ENCODE measurements at regions not wholly inside any gene's neighbourhood (a gene's known extent, or its start where the extent isn't known, plus 50 kb on each side); places are given as distances from the start of the nearest gene placed in this dataset.

DNA sequence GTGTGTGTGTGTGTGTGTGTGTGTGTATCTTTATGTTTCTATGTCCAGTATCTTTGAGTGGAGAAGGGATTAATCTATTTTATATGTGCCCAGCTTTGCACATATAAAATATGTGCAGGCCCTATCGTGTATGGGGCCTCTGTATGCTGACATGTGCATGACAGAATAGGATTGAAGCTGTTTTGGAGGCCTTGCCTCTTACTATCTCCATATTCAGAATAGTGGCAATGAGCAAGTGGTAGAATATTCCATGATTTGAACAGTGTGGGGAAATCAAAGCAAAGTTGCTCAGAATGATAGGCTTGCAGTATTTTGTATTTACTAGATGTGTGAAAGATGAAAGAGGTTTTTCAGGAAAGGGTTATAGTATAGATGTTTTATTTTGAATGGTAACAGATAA, 480.8 kb downstream of the XIRP2 start:
- WGBS, 2 donors = 64 to 67% methylated on average over 1 of the region's 1 CpG
- Histone ChIP-seq H3K9me3 (no peaks in the 10 kb centered on the region), H3K4me1 (no peaks in the 10 kb centered on the region), H3K36me3 (no peaks in the 10 kb centered on the region), H3K4me3 (no peak overlapping the region), H3K27me3 (no peaks in the 10 kb centered on the region), H3K27ac (no peak overlapping the region)
- TF ChIP-seq, protein P1, sequence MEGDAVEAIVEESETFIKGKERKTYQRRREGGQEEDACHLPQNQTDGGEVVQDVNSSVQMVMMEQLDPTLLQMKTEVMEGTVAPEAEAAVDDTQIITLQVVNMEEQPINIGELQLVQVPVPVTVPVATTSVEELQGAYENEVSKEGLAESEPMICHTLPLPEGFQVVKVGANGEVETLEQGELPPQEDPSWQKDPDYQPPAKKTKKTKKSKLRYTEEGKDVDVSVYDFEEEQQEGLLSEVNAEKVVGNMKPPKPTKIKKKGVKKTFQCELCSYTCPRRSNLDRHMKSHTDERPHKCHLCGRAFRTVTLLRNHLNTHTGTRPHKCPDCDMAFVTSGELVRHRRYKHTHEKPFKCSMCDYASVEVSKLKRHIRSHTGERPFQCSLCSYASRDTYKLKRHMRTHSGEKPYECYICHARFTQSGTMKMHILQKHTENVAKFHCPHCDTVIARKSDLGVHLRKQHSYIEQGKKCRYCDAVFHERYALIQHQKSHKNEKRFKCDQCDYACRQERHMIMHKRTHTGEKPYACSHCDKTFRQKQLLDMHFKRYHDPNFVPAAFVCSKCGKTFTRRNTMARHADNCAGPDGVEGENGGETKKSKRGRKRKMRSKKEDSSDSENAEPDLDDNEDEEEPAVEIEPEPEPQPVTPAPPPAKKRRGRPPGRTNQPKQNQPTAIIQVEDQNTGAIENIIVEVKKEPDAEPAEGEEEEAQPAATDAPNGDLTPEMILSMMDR (IDR thresholded peaks at IDR 0.05) = no peak
- TF ChIP-seq POLR2A (IDR thresholded peaks at IDR 0.05) = no peak
- TF ChIP-seq EP300 (IDR thresholded peaks at IDR 0.05) = no peak
- DNase-seq (ENCODE audit: low spot score in 2 of 2) = no peak

DNA sequence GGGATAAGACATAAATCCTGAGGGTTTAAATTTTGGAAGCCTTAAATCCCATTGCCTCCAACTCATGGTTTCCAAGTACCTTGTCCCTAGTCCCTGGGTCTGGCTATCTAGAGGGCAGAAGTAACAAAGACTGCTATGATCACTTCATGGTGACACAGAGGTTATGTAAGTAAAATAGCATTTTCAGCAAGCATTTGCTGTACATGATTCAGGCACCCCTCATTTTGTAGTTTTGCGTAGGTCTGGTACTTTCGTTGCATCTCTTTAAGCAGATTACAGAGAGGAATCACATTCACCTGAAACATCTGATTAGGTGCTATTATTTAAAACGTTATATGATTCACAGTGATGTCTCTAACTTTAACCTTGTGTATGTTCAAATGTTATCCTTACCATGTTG, 480.1 kb downstream of the XIRP2 start:
- Histone ChIP-seq H3K27me3 (no peaks in the 10 kb centered on the region), H3K4me1 (no peaks in the 10 kb centered on the region), H3K9me3 (no peaks in the 10 kb centered on the region), H3K36me3 (no peaks in the 10 kb centered on the region), H3K27ac (no peak overlapping the region), H3K4me3 (no peak overlapping the region)
- no peak for DNase-seq (ENCODE audit: low spot score in 2 of 2)
- WGBS, 2 donors = 84 to 91% methylated on average over 3 of the region's 3 CpGs
- TF ChIP-seq, protein P1 (IDR thresholded peaks at IDR 0.05) = no peak
- TF ChIP-seq POLR2A (IDR thresholded peaks at IDR 0.05) = no peak
- TF ChIP-seq EP300 (IDR thresholded peaks at IDR 0.05) = no peak

DNA sequence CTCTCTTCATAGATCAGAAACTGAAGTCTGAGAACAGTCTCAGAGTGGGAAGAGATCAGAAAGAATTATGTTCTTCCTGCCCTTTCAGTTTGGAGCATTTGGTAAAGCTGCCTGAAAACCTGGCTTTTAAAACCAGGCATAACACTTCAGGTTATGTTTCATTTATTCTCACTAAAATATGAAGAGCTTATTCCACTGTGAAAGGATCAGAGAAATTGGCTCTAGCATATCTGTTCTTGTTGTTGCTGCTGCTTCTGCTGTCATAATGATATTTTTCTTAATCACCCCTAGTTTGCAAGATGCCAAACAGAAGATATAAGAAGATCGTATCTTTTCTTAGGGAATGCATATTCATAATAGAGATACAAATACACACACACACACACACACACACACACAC, 476.9 kb downstream of the XIRP2 start:
- Histone ChIP-seq H3K27ac (no peak overlapping the region), H3K4me3 (no peak overlapping the region), H3K4me1 (no peaks in the 10 kb centered on the region), H3K27me3 (no peaks in the 10 kb centered on the region), H3K9me3 (no peaks in the 10 kb centered on the region), H3K36me3 (no peaks in the 10 kb centered on the region)
- TF ChIP-seq, protein P1 (IDR thresholded peaks at IDR 0.05) = no peak
- 81 to 88% methylated on average over 1 of the region's 1 CpG for WGBS, 2 donors
- no peak for DNase-seq (ENCODE audit: low spot score in 2 of 2)

DNA sequence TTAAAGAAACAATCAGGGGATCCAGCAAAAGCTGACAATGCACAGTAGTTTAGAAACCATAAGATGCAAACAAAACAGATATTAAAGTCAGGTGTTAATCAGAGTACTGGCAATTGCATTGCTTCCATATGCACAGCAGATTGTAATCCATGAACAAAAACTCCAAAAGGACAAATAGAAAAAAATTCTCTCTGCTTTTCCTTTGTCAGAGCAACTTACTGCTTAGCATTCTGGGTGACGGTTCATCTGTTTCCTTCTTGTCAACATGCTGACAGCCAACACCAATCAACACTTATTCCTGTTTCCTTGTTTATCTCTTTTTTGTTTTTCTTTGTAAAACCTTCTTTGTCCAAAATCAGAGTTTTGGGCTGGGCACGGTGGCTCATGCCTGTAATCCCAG, 473.1 kb downstream of the XIRP2 start:
- no peaks in the 10 kb centered on the region for H3K36me3 ChIP-seq
- no peaks in the 10 kb centered on the region for H3K4me1 ChIP-seq
- no peak for DNase-seq (ENCODE audit: low spot score in 2 of 2)
- TF ChIP-seq, protein P1 (IDR thresholded peaks at IDR 0.05) = no peak
- TF ChIP-seq EP300 (IDR thresholded peaks at IDR 0.05) = no peak
- no peak for TF ChIP-seq POLR2A (IDR thresholded peaks at IDR 0.05)
- H3K9me3 ChIP-seq = peaks cover 0 to 2% (median 0%) of the 10 kb centered on the region in 4 donors
- H3K4me3 ChIP-seq = no peak overlapping the region
- WGBS, 2 donors = 44 to 45% methylated on average over 2 of the region's 2 CpGs
- no peak overlapping the region for H3K27ac ChIP-seq
- no peaks in the 10 kb centered on the region for H3K27me3 ChIP-seq

DNA sequence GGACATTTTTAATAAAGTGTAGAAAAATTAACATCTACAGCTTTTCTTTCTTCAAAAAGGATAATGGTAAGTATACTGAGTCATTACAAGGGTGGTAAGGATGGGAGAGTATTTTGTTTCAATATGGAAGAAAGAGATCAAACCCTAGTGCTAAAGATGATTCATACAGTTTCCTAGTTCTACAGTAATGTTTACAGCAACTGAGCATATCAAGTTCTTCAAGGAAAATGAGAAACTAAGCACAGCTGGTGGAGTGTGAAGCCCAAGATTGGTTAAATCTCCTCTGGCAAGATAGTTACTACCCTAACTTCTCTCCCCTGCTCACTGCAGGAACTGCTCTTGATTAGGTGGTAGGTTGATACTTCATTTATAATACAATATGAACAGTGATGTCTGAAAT, 467.5 kb downstream of the XIRP2 start:
- no peak overlapping the region for H3K4me3 ChIP-seq
- H3K27ac ChIP-seq = no peak overlapping the region
- no peaks in the 10 kb centered on the region for H3K27me3 ChIP-seq
- TF ChIP-seq, protein P1 (IDR thresholded peaks at IDR 0.05) = no peak
- no peak for TF ChIP-seq EP300 (IDR thresholded peaks at IDR 0.05)
- TF ChIP-seq POLR2A (IDR thresholded peaks at IDR 0.05) = no peak
- H3K4me1 ChIP-seq = no peaks in the 10 kb centered on the region
- DNase-seq (ENCODE audit: low spot score in 2 of 2) = no peak
- peaks cover 0 to 2% (median 0%) of the 10 kb centered on the region in 4 donors for H3K9me3 ChIP-seq
- H3K36me3 ChIP-seq = no peaks in the 10 kb centered on the region
